CD14-positive monocyte (primary cell): ENCODE measurements at regions not wholly inside any gene's neighbourhood (a gene's known extent, or its start where the extent isn't known, plus 50 kb on each side); places are given as distances from the start of the nearest gene placed in this dataset.

Experiments
- DNase-seq, 3 donors: peaks; one replicate each; pipeline ENCODE4 v3.0.0-alpha.2; 2011 to 2022
- H2AFZ ChIP-seq: 2 replicates; pipeline ENCODE4 v1.6.0; 2012; ENCODE audit warnings: mild to moderate bottlenecking, low read depth, low read length, inconsistent platforms; ENCODE audit not compliant: insufficient read depth, poor library complexity, severe bottlenecking
- H3K27ac ChIP-seq, 2 donors: 1 replicate in 1 of 2; 2 replicates in 1 of 2; pipeline ENCODE4 v1.5.1; 2012 to 2013; ENCODE audit warnings: low read length in 2 of 2, control low read depth in 1 of 2, inconsistent platforms in 1 of 2, low read depth in 1 of 2, mild to moderate bottlenecking in 1 of 2
- H3K27me3 ChIP-seq, 2 donors: one replicate each; pipeline versions ENCODE4 v1.6.0 to v1.6.1; 2011 to 2013; ENCODE audit warnings: low read length in 2 of 2; ENCODE audit not compliant: control insufficient read depth in 2 of 2, insufficient read depth in 2 of 2
- H3K36me3 ChIP-seq, 2 donors: replicated peaks in 1 of 2; 1 replicate in 1 of 2; 2 replicates in 1 of 2; pipeline versions ENCODE4 v1.5.1 to v1.6.1; 2012 to 2013; ENCODE audit warnings: low read length in 2 of 2, control low read depth in 1 of 2, inconsistent platforms in 1 of 2, mild to moderate bottlenecking in 1 of 2; ENCODE audit not compliant: insufficient read depth in 2 of 2, control insufficient read depth in 1 of 2
- H3K4me1 ChIP-seq, 2 donors: 1 replicate in 1 of 2; 2 replicates in 1 of 2; pipeline versions ENCODE4 v1.5.1 to v1.6.1; 2012 to 2013; ENCODE audit warnings: low read length in 2 of 2, control low read depth in 1 of 2, inconsistent platforms in 1 of 2, mild to moderate bottlenecking in 1 of 2, moderate library complexity in 1 of 2; ENCODE audit not compliant: insufficient read depth in 2 of 2, control insufficient read depth in 1 of 2
- H3K4me2 ChIP-seq: replicated peaks from 2 replicates; pipeline ENCODE3; 2012; ENCODE audit warnings: low read length, moderate library complexity, mild to moderate bottlenecking; ENCODE audit not compliant: poor library complexity, severe bottlenecking; ENCODE audit errors: extremely low read depth
- H3K4me3 ChIP-seq, 3 experiments: fragments of 200-600 bp in 1 of 3; sonication (generic) in 1 of 3; replicated peaks in 1 of 3; 1 replicate in 2 of 3; 2 replicates in 1 of 3; pipeline ENCODE4 v1.5.1; 2011 to 2013; ENCODE audit warnings: low read length in 3 of 3, mild to moderate bottlenecking in 3 of 3, control low read depth in 2 of 3, low read depth in 2 of 3, inconsistent platforms in 1 of 3, moderate library complexity in 1 of 3
- H3K79me2 ChIP-seq: 2 replicates; pipeline ENCODE4 v1.6.0; 2012; ENCODE audit warnings: mild to moderate bottlenecking, control low read depth, inconsistent platforms, low read length, moderate library complexity; ENCODE audit not compliant: insufficient read depth
- H3K9ac ChIP-seq: 2 replicates; pipeline ENCODE4 v1.6.0; 2017; ENCODE audit warnings: low read length, mild to moderate bottlenecking; ENCODE audit not compliant: insufficient read depth, poor library complexity, severe bottlenecking
- H3K9me3 ChIP-seq, 2 donors: replicated peaks in 1 of 2; 1 replicate in 1 of 2; 2 replicates in 1 of 2; pipeline versions ENCODE4 v1.5.1 to v1.6.1; 2012 to 2013; ENCODE audit warnings: low read length in 2 of 2, control low read depth in 1 of 2; ENCODE audit not compliant: control insufficient read depth in 1 of 2, insufficient read depth in 1 of 2
- H4K20me1 ChIP-seq: 2 replicates; pipeline ENCODE4 v1.6.0; 2012; ENCODE audit warnings: mild to moderate bottlenecking, low read length, control low read depth, moderate library complexity; ENCODE audit not compliant: insufficient read depth
- H3K27ac Mint-ChIP-seq, 7 donors: one replicate each; pipeline ENCODE4 v1.8.0; 2020; ENCODE audit warnings: mild to moderate bottlenecking in 7 of 7, mixed read lengths in 7 of 7, moderate library complexity in 6 of 7, inconsistent platforms in 2 of 7
- H3K27me3 Mint-ChIP-seq, 3 donors: one replicate each; pipeline ENCODE4 v1.8.0; 2021 to 2022; ENCODE audit warnings: low read depth in 3 of 3, mild to moderate bottlenecking in 3 of 3, mixed read lengths in 3 of 3, moderate library complexity in 3 of 3, inconsistent platforms in 1 of 3
- H3K36me3 Mint-ChIP-seq, 2 donors: one replicate each; pipeline ENCODE4 v1.8.0; 2020; ENCODE audit warnings: mixed read lengths in 2 of 2, inconsistent platforms in 1 of 2, mild to moderate bottlenecking in 1 of 2
- H3K4me1 Mint-ChIP-seq: one replicate; pipeline ENCODE4 v1.8.0; 2020; ENCODE audit warnings: mild to moderate bottlenecking, mixed read lengths
- H3K4me3 Mint-ChIP-seq, 2 donors: one replicate each; pipeline ENCODE4 v1.8.0; 2020; ENCODE audit warnings: mild to moderate bottlenecking in 2 of 2, mixed read lengths in 2 of 2, moderate library complexity in 1 of 2
- H3K9me3 Mint-ChIP-seq, 7 donors: one replicate each; pipeline ENCODE4 v1.8.0; 2020 to 2022; ENCODE audit warnings: mixed read lengths in 7 of 7, mild to moderate bottlenecking in 6 of 7, moderate library complexity in 6 of 7, inconsistent platforms in 2 of 7
- CTCF ChIP-seq: fragments of 200-600 bp; IDR thresholded peaks from one replicate; pipeline ENCODE4 v1.8.0; 2022; ENCODE audit warnings: antibody characterized with exemption, mild to moderate bottlenecking
- WGBS: methylation state at CpG from one replicate; pipeline ENCODE4 v1.1.5; 2013; ENCODE audit warnings: missing lambda C conversion rate; ENCODE audit not compliant: insufficient coverage; 5-methylcytosine and 5-hydroxymethylcytosine counted together
- intact Hi-C, 2 donors: fragments of 100-400 bp; cut with micrococcal nuclease; formaldehyde crosslinking; loops; one replicate each; pipeline versions ENCODE4 v1.15.0 to v1.15.1; 2023

GRCh38 chr6:141041596-141042087, 1091.1 kb upstream of the GJE1 start:
- Mint-ChIP-seq H3K4me1 (no peaks in the 10 kb centered on the region), H3K36me3 (no peaks in the 10 kb centered on the region), H3K27ac (no peak overlapping the region), H3K9me3 (peaks cover 2 to 16% (median 7%) of the 10 kb centered on the region in 7 donors), H3K27me3 (peaks cover 0 to 2% (median 0%) of the 10 kb centered on the region in 3 donors), H3K4me3 (no peak overlapping the region)
- no peaks in the 10 kb centered on the region for H3K27me3 ChIP-seq
- H3K4me1 ChIP-seq, result no peaks in the 10 kb centered on the region
- H2AFZ ChIP-seq, result no peak overlapping the region
- H3K36me3 ChIP-seq, result no peaks in the 10 kb centered on the region
- no peak for TF ChIP-seq CTCF
- no peak overlapping the region for H3K9ac ChIP-seq
- WGBS, result 92% methylated on average over 8 of the region's 14 CpGs
- intact Hi-C loops, result no loop called here
- no peak for DNase-seq
- H3K27ac ChIP-seq, result no peak overlapping the region
- no peaks in the 10 kb centered on the region for H3K79me2 ChIP-seq
- peaks cover 7 to 18% of the 10 kb centered on the region in 2 donors for H3K9me3 ChIP-seq
- no peaks in the 10 kb centered on the region for H4K20me1 ChIP-seq
- H3K4me3 ChIP-seq, result no peak overlapping the region
- no peak overlapping the region for H3K4me2 ChIP-seq

- peaks cover 0 to 2% (median 0%) of the 10 kb centered on the region in 3 donors for H3K27me3 Mint-ChIP-seq
- Histone ChIP-seq H3K27me3 (no peaks in the 10 kb centered on the region), H3K27ac (no peak overlapping the region), H2AFZ (no peak overlapping the region), H3K9ac (no peak overlapping the region), H4K20me1 (no peaks in the 10 kb centered on the region), H3K79me2 (no peaks in the 10 kb centered on the region), H3K4me1 (no peaks in the 10 kb centered on the region), H3K4me3 (no peak overlapping the region), H3K9me3 (peaks cover 0 to 17% of the 10 kb centered on the region in 2 donors), H3K4me2 (no peak overlapping the region), H3K36me3 (no peaks in the 10 kb centered on the region)
- no CpG with 5 or more reads among the region's 5 CpGs for WGBS
- H3K4me1 Mint-ChIP-seq, result no peaks in the 10 kb centered on the region
- no peak overlapping the region for H3K4me3 Mint-ChIP-seq
- no peak overlapping the region for H3K27ac Mint-ChIP-seq
- DNase-seq, result no peak
- no peaks in the 10 kb centered on the region for H3K36me3 Mint-ChIP-seq
- peaks cover 0 to 9% (median 5%) of the 10 kb centered on the region in 7 donors for H3K9me3 Mint-ChIP-seq
- no peak for TF ChIP-seq CTCF
- intact Hi-C loops, result no loop called here
Observed at GRCh38 chr6:141035312-141036200, 1097.2 kb upstream of the GJE1 start.
